ENCODE measurements at regions not wholly inside any gene's neighbourhood (a gene's known extent, or its start where the extent isn't known, plus 50 kb on each side); places are given as distances from the start of the nearest gene placed in this dataset.

- Histone ChIP-seq H3K4me3 (no peak overlapping the region), H3K27me3 (no peaks in the 10 kb centered on the region), H3K4me1 (no peaks in the 10 kb centered on the region), H3K9me3 (no peaks in the 10 kb centered on the region), H3K36me3 (no peaks in the 10 kb centered on the region), H3K27ac (no peak overlapping the region)
- no peak for DNase-seq (ENCODE audit: low spot score in 2 of 2)
- intact Hi-C loops (cut with DNase I) = no loop called here
- TF ChIP-seq, protein P1, sequence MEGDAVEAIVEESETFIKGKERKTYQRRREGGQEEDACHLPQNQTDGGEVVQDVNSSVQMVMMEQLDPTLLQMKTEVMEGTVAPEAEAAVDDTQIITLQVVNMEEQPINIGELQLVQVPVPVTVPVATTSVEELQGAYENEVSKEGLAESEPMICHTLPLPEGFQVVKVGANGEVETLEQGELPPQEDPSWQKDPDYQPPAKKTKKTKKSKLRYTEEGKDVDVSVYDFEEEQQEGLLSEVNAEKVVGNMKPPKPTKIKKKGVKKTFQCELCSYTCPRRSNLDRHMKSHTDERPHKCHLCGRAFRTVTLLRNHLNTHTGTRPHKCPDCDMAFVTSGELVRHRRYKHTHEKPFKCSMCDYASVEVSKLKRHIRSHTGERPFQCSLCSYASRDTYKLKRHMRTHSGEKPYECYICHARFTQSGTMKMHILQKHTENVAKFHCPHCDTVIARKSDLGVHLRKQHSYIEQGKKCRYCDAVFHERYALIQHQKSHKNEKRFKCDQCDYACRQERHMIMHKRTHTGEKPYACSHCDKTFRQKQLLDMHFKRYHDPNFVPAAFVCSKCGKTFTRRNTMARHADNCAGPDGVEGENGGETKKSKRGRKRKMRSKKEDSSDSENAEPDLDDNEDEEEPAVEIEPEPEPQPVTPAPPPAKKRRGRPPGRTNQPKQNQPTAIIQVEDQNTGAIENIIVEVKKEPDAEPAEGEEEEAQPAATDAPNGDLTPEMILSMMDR (IDR thresholded peaks at IDR 0.05) = no peak
These were observed 142.7 kb downstream of the SNAPC1 start for GRCh38 chr14:61904946-61905345.

DNA sequence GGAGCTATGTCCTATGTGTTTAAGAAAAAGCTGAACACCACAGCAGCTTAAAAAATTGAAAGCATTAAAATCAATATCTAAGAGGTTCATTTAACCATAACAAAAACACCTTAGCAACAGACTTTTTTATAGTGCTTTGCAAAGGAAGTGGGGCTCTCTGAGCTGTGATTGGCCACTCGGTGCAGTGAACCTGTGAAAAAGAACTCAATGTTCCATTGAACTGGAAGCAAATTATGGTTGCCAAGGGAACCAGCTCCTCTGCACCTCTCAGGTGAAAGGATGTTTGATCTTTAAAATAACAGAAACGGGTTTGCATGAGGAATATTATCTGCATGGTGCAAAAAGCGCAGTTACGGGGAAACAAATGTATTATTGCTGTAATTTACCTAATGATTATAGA lies 149.4 kb downstream of the SNAPC1 start:
- H3K4me1 ChIP-seq = no peaks in the 10 kb centered on the region
- no peak for DNase-seq (ENCODE audit: low spot score in 2 of 2)
- no peak overlapping the region for H3K27ac ChIP-seq
- intact Hi-C loops (cut with DNase I) = no loop called here
- no peaks in the 10 kb centered on the region for H3K36me3 ChIP-seq
- H3K9me3 ChIP-seq = no peaks in the 10 kb centered on the region
- TF ChIP-seq, protein P1 (IDR thresholded peaks at IDR 0.05) = no peak
- H3K27me3 ChIP-seq = no peaks in the 10 kb centered on the region
- H3K4me3 ChIP-seq = no peak overlapping the region

DNA sequence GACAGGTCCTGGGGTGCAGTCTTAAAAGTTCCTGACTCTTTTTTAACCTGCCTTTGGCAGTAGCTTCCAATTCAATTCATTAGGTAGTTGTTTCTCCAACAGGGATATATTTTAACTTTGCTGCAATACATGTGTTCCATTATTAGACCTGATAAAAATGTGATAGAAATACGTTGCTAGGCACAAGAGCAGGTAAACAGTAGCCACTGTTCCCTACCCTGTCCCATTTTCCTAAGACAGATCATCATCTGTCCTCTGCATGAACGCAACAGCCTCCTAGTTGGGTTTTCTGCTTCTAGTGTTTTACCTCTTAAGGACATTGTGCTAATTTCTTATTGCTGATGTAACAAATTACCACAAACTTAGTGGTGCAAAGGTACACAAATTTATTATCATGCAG lies 156.8 kb downstream of the SNAPC1 start:
- H3K36me3 ChIP-seq = no peaks in the 10 kb centered on the region
- TF ChIP-seq, protein P1 (IDR thresholded peaks at IDR 0.05) = no peak

GRCh38 chr14:61923348-61923747 lies 161.1 kb downstream of the SNAPC1 start:
- TF ChIP-seq, protein P1 (IDR thresholded peaks at IDR 0.05) = no peak
- no peaks in the 10 kb centered on the region for H3K27me3 ChIP-seq
- no peak overlapping the region for H3K4me3 ChIP-seq
- H3K9me3 ChIP-seq = no peaks in the 10 kb centered on the region
- no peak overlapping the region for H3K27ac ChIP-seq
- intact Hi-C loops (cut with DNase I) = no loop called here
- no peaks in the 10 kb centered on the region for H3K36me3 ChIP-seq
- H3K4me1 ChIP-seq = peaks cover 0 to 2% of the 10 kb centered on the region in 2 donors
- DNase-seq (ENCODE audit: low spot score in 2 of 2) = no peak

More for the DNA sequence above, 156.8 kb downstream of the SNAPC1 start:
- no peak overlapping the region for H3K4me3 ChIP-seq
- no peak overlapping the region for H3K27ac ChIP-seq
- intact Hi-C loops (cut with DNase I) = no loop called here
- no peaks in the 10 kb centered on the region for H3K4me1 ChIP-seq
- no peaks in the 10 kb centered on the region for H3K9me3 ChIP-seq
- no peaks in the 10 kb centered on the region for H3K27me3 ChIP-seq
- no peak for DNase-seq (ENCODE audit: low spot score in 2 of 2)

- TF ChIP-seq, protein P1 (IDR thresholded peaks at IDR 0.05) = no peak
- Histone ChIP-seq H3K4me1 (peaks cover 0 to 2% of the 10 kb centered on the region in 2 donors), H3K27me3 (no peaks in the 10 kb centered on the region), H3K36me3 (no peaks in the 10 kb centered on the region), H3K4me3 (no peak overlapping the region), H3K27ac (no peak overlapping the region), H3K9me3 (no peaks in the 10 kb centered on the region)
- intact Hi-C loops (cut with DNase I) = no loop called here
- no peak for DNase-seq (ENCODE audit: low spot score in 2 of 2)
These were observed 162.8 kb downstream of the SNAPC1 start for GRCh38 chr14:61925043-61925442.
